Adrenal gland (tissue), 9 donors: ENCODE measurements at regions not wholly inside any gene's neighbourhood (a gene's known extent, or its start where the extent isn't known, plus 50 kb on each side); places are given as distances from the start of the nearest gene placed in this dataset.

Experiments used
- DNase-seq, 7 donors: peaks; one replicate each; pipeline ENCODE4 v3.0.0-alpha.2; 2019 to 2020
- H3K27ac ChIP-seq, 5 donors: fragments of 200-600 bp; sonication (generic) in 4 of 5; 1 replicate in 3 of 5; 2 replicates in 2 of 5; pipeline versions ENCODE4 v1.5.1 to v1.8.0; 2016 to 2020; ENCODE audit warnings: mild to moderate bottlenecking in 1 of 5
- H3K27me3 ChIP-seq: fragments of 200-600 bp; 2 replicates; pipeline ENCODE4 v1.8.0; 2021
- H3K36me3 ChIP-seq, 2 donors: fragments of 200-600 bp; replicated peaks in 1 of 2; 1 replicate in 1 of 2; 2 replicates in 1 of 2; pipeline versions ENCODE4 v1.5.1 to v1.8.0; 2018 to 2022
- H3K4me1 ChIP-seq, 2 donors: fragments of 200-600 bp; replicated peaks in 1 of 2; 1 replicate in 1 of 2; 2 replicates in 1 of 2; pipeline versions ENCODE4 v1.5.1 to v1.8.0; 2018 to 2021
- H3K4me3 ChIP-seq, 4 donors: fragments of 200-600 bp; sonication (generic) in 3 of 4; one replicate each; pipeline ENCODE4 v1.5.1; 2016 to 2018
- H3K9me3 ChIP-seq, 3 donors: fragments of 200-600 bp; sonication (generic) in 1 of 3; replicated peaks in 1 of 3; 1 replicate in 2 of 3; 2 replicates in 1 of 3; pipeline versions ENCODE4 v1.5.1 to v1.8.0; 2016 to 2021
- CTCF ChIP-seq, 6 experiments: fragments of 450-650 bp in 4 of 6; fragments of 200-600 bp in 2 of 6; sonication (generic) in 1 of 6; IDR thresholded peaks; 1 replicate in 5 of 6; 2 replicates in 1 of 6; pipeline versions ENCODE4 v1.5.1 to v1.8.0; 2016 to 2021; ENCODE audit warnings: antibody characterized with exemption in 6 of 6, mild to moderate bottlenecking in 2 of 6, moderate library complexity in 1 of 6
- POLR2A ChIP-seq, 2 donors: fragments of 450-650 bp; IDR thresholded peaks; one replicate each; pipeline ENCODE4 v1.6.1; 2017; ENCODE audit warnings: antibody characterized with exemption in 2 of 2, mild to moderate bottlenecking in 2 of 2, moderate library complexity in 1 of 2
- WGBS, 4 donors: extraction: QIAGEN DNeasy Blood & Tissue Kit in 2 of 4; methylation state at CpG; one replicate each; pipeline versions ENCODE4 v1.1.5 to v1.1.7; 2013 to 2017; 5-methylcytosine and 5-hydroxymethylcytosine counted together
- intact Hi-C, 2 donors: fragments of 100-400 bp; cut with DNase I; formaldehyde crosslinking; loops; one replicate each; pipeline versions ENCODE4 v1.14.1 to v1.15.0; 2022 to 2023
- donor health status: healthy with polysubstance abuse.
- donor health status: Bipolar disorder and iron deficiency.
- donor health status: DM: yes; HTN: yes; CAD: no.
- donor health status: DM: no; HTN: no; CAD: no.
- donor health status: DM: no; HTN: no; CAD: no.

GRCh38 chr10:120067427-120067826 is 174.9 kb downstream of the SEC23IP start:
- TF ChIP-seq CTCF (IDR thresholded peaks at IDR 0.05) (no peak), POLR2A (IDR thresholded peaks at IDR 0.05) (no peak)

GRCh38 chr10:120069700-120070099 is 177.2 kb downstream of the SEC23IP start:
- WGBS, 4 donors: 34 to 55% (median 46%) methylated on average over 3 of the region's 3 CpGs
- intact Hi-C loops: no loop called here
- H3K36me3 ChIP-seq: no peaks in the 10 kb centered on the region
- H3K4me1 ChIP-seq: no peaks in the 10 kb centered on the region
- no peaks in the 10 kb centered on the region for H3K9me3 ChIP-seq
- no peak overlapping the region for H3K27ac ChIP-seq
- no peak overlapping the region for H3K4me3 ChIP-seq
- no peak for DNase-seq
- TF ChIP-seq POLR2A (IDR thresholded peaks at IDR 0.05) (no peak), CTCF (IDR thresholded peaks at IDR 0.05) (no peak)
- peaks cover 8% of the 10 kb centered on the region for H3K27me3 ChIP-seq

More at GRCh38 chr10:120067427-120067826, 174.9 kb downstream of the SEC23IP start:
- Histone ChIP-seq H3K27me3 (peaks cover 8% of the 10 kb centered on the region), H3K36me3 (no peaks in the 10 kb centered on the region), H3K9me3 (no peaks in the 10 kb centered on the region), H3K27ac (no peak overlapping the region), H3K4me3 (no peak overlapping the region), H3K4me1 (no peaks in the 10 kb centered on the region)
- intact Hi-C loops: no loop called here
- DNase-seq: no peak
- 84 to 96% (median 91%) methylated on average over 2 of the region's 2 CpGs for WGBS, 4 donors

- Histone ChIP-seq H3K27ac (no peak overlapping the region), H3K27me3 (peaks cover 8% of the 10 kb centered on the region), H3K4me3 (no peak overlapping the region), H3K4me1 (no peaks in the 10 kb centered on the region), H3K9me3 (no peaks in the 10 kb centered on the region), H3K36me3 (no peaks in the 10 kb centered on the region)
- intact Hi-C loops: no loop called here
- no peak for DNase-seq
- WGBS, 4 donors: 74 to 78% (median 77%) methylated on average over 5 of the region's 5 CpGs
- TF ChIP-seq POLR2A (IDR thresholded peaks at IDR 0.05) (no peak), CTCF (IDR thresholded peaks at IDR 0.05) (no peak)
These were observed 182.8 kb downstream of the SEC23IP start for GRCh38 chr10:120075349-120075748.

GRCh38 chr10:120076996-120077706 is 184.6 kb downstream of the SEC23IP start:
- H3K36me3 ChIP-seq: no peaks in the 10 kb centered on the region
- no peak overlapping the region for H3K4me3 ChIP-seq
- TF ChIP-seq CTCF (IDR thresholded peaks at IDR 0.05) (no peak), POLR2A (IDR thresholded peaks at IDR 0.05) (no peak)
- no peaks in the 10 kb centered on the region for H3K4me1 ChIP-seq
- no peaks in the 10 kb centered on the region for H3K9me3 ChIP-seq
- no peak for DNase-seq
- intact Hi-C loops: no loop called here
- H3K27me3 ChIP-seq: no peaks in the 10 kb centered on the region
- H3K27ac ChIP-seq: no peak overlapping the region
- WGBS, 4 donors: 54 to 68% (median 63%) methylated on average over 11 of the region's 11 CpGs
